SH-SY5Y (cell line): ENCODE measurements at regions not wholly inside any gene's neighbourhood (a gene's known extent, or its start where the extent isn't known, plus 50 kb on each side); places are given as distances from the start of the nearest gene placed in this dataset.

Experiments used
- GATA2 ChIP-seq: IDR thresholded peaks from 2 replicates; pipeline ENCODE4 v1.6.1; 2011; ENCODE audit warnings: mild to moderate bottlenecking, low read depth, low read length
- GATA3 ChIP-seq: IDR thresholded peaks from 2 replicates; pipeline ENCODE4 v1.6.1; 2011; ENCODE audit warnings: low read depth, mild to moderate bottlenecking, low read length, moderate library complexity

DNA sequence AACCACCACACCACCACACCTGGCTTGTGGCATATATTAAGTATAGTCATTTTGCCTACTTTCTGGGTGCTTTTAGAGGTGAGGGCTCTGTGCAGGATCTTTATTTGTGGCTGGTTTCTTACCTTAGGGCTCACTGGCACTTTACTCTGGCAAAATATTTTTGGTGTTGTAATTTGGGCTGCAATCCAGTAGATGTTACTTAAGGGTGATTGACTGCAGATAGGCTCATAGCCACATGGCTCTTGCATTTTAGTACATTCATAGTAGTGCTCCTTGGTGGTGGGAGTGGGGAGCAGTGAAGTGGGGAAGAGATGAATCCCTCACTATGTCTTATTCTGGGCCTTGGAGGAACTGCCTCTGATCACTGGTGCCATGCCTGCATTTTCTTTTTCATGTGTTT lies 376.1 kb upstream of the GRIN3A start:
- TF ChIP-seq GATA3 (no peak), GATA2 (no peak)

DNA sequence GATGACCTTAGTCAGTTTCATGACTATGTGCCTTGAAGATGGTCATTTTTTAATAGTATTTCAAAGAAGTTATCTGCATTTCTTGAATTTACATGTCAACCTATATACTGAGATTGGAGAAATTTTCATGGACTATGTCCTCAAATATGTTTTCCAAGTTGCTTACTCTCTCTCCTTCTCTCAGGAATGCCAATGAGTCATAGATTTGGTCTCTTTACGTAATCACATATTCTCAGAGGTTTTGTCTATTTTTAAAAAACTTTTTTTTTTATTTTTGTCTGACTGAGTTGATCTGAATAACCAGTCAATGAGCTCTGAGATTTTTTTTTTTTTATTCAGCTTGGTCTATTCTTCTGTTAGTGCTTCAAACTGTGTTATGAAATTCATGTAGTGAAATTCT lies 374.7 kb upstream of the GRIN3A start:
- TF ChIP-seq GATA2 (no peak), GATA3 (no peak)

DNA sequence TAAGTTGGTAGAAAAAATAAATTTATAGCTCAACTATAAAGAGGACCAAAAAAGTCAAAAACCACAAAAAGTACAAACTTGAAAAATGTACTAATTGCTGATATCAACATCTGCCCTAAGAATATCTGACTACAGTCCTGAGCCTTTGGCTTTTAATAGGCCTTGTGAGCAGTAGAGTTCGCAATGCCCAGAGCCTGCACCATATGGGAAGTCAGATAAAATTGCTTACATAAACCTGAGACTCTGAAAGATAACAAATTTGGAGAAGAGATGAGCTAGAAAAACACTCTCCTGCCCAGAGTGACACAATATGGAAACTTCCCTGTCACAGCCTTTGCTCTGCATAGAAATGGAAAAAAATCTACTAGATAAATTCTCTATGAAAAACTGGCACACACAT lies 368.0 kb upstream of the GRIN3A start:
- no peak for TF ChIP-seq GATA2
- TF ChIP-seq GATA3 = no peak

DNA sequence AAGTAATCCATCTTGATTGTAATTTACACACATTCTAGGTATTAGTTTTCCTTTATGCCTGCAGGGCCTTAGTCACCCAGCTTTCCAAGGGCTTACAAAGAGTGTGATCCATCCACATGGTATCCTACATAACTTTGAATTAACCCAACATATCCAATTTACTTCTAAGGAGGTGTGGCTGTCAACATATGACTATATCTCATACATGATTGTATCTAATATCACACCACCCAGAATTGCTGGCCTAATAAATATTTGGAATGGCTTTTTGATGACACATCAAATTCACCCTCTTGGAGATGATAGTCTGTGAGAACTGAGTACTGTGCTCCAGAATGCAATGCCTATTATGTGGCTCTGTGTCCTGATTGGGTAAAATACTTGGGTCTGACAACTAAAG lies 363.3 kb upstream of the GRIN3A start:
- no peak for TF ChIP-seq GATA3
- no peak for TF ChIP-seq GATA2

DNA sequence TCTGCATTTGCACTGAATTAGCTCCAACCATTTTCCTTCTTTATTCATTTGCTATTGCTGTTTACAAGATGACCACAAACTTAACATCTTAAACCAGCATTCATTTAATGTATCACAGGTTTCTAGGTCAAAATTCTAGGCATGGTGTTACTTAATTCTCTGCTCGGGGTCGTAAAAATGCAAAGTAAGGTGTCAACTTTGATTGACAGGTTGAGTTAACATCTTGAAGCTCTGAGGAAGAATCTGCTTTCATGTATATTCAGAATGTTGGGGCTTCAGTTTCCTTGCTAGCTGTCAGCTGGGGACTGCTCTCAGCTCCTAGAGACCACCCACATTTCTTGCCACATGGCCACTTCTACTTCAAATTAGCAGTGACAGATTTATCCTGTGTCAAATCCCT lies 348.7 kb upstream of the GRIN3A start:
- TF ChIP-seq GATA2 (no peak), GATA3 (no peak)

DNA sequence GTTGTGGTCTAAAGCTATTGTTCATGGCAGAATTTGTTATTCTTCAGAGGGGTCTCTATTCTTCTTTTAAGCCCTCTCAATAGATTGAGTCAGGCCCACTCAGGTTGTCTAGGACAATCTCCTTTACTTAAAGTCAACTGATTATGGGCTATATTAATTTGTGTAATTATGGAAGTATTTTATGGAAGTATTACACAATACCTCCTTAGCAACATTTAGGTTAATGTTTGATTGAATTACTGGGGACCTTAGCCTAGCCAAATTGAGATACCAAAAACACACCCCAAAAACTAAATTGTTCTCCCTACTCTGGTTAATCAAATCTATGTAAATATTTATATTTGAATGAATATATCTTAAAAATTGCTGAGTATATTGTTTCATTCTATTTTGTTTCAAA lies 347.1 kb upstream of the GRIN3A start:
- no peak for TF ChIP-seq GATA3
- no peak for TF ChIP-seq GATA2

DNA sequence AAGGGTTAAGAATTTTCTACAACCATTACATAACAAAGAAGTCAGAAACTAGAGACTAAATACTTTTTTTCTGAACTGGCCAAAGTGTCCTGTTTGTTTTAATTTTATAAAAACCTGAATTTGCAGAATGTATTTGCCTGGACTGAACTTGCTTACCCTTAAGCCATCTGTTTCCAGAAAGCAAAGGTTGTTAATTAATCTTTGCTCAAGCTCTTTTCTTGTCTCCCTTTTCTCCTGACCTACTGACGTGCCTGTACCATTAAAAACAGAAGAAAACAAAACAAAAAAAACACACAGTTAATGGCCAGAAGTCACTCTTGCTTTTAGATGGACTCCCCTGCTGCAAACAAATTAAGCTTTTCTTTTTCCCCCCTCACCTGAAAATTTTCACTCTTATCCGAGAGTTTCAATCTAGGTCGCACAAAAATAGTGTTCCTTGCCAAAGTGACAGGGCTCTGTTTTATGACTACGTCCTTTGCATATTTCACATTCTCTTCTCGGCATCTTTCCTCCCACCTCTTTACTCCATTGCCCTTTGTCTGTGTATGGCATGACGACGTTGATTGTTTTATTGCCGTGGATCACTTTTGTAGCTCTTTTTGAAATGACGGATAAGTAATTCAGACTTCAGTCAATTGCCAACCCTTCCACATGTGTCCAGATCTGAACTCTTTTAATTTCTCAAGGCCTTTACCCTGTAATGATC lies 333.8 kb upstream of the GRIN3A start:
- TF ChIP-seq GATA3 (no peak), GATA2 (no peak)

DNA sequence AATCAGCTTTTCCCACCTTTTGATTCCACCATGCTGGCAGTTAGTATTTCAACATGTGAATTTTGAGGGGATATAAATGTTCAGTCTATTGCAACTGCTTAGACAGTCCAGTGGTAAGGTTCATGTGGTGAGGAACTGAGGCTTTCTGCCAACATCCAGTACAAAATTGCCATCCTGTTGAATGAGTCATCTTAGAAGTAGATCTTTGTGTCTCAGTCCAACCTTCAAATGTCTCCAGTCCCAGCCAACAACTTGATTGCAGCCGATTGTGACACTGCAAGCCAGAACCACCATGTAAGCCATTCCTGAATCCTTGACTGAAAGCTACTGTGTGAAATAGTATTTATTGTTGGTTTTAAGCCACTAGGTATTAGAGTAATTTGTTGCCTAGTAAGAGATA lies 331.5 kb upstream of the GRIN3A start:
- no peak for TF ChIP-seq GATA3
- TF ChIP-seq GATA2 = no peak

DNA sequence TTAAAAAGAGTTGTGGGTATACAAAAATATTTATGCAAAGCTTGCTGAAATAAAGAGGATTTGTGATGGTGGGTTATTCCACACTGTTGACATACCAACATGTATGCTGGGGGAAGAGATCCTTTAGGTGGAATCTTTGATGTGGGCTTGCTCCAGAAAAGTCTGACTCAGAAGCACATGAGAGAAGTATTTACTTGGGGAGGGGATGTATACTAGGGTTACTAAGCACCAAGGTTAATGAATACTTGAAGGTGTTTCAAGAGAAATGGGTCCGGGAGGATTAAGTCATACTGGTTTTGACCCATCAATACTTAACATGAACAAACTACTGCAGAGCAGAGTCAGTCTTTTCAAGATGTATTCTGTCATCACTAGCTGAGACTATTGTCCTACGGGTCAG lies 316.4 kb upstream of the GRIN3A start:
- TF ChIP-seq GATA3 (no peak), GATA2 (no peak)

DNA sequence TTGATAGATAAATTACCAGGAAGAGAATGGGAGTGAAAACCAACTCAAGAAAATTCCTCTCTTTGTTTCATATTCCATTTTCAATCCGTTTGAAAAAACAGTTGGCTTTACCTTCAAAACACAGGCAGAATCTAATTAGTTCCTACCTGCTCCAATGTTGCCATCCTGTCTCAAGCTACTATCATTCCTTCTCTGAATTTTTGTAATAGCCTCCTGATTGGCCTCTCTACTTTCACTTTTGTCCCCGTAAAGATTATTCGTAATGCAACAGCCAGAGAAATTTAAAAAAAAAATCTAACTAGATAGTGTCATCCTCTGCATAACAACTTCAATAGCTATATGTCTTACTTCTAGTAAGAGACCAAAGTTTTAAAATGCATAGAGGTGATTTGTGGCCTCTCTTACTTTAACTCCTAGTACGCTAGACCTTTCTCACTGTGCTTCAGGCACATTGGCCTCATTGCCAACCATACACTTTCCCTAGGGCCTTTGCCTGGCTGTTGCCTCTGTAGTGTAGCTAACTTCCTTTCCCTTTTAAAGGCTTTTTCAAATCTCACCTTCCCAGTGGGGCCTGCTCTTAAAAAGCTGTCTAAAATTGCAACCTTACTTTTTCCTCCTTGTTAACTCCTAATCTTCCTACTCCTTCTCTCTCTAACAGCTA lies 311.3 kb upstream of the GRIN3A start:
- no peak for TF ChIP-seq GATA2
- no peak for TF ChIP-seq GATA3

DNA sequence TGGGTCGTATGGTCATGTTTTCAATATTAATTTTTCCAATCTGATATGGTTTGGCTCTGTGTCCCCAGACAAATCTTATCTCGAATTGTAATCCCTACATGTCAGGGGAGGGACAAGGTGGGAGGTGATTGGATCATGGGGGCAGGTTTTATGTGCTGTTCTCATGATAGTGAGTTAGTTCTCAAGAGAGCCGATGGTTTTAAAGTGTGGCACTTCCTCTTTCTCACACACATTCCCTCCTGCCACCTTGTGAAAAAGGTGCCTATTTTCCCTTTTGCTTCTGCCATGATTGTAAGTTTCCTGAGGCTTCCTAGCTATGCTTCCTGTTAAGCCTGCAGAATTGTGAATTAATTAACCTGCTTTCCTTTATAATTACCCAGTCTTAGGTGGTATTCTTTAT lies 309.1 kb upstream of the GRIN3A start:
- TF ChIP-seq GATA3 = no peak
- no peak for TF ChIP-seq GATA2

DNA sequence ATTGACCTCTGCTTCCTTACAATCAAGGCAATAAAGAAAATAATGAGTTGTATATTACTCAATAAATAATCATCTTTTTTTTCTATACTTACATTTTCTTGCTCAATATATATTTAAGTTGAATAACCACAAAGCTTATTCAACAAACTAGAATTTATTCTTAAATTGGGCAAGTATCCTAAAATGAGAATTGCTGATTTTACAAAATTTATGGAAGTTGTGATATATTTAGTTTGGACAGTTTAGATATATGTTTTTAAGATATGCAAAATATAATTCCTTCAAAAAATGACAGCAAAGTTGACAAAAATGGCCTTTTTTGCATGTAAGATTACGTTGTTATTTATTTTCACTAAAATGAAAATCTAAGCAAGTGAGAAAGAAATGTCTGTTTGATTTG lies 305.7 kb upstream of the GRIN3A start:
- TF ChIP-seq GATA2 (no peak), GATA3 (no peak)

DNA sequence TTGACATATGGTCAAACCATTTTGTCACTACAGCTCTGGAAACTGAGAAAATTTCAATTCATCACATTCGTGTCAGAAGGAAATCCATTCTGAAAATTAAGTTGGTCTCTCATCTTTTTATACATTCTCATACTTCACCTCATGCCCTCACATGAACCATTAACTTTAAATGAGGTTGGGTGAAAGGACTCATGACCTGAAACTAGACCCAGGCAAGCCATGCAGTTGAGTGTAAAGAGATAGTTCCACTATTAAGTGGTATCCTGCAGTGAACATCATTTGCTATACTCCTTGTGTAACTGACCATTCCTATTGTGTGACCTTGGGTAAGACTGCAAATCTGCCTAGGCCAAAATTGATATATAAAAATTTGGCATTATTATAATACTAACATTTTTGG lies 299.6 kb upstream of the GRIN3A start:
- no peak for TF ChIP-seq GATA3
- TF ChIP-seq GATA2 = no peak

DNA sequence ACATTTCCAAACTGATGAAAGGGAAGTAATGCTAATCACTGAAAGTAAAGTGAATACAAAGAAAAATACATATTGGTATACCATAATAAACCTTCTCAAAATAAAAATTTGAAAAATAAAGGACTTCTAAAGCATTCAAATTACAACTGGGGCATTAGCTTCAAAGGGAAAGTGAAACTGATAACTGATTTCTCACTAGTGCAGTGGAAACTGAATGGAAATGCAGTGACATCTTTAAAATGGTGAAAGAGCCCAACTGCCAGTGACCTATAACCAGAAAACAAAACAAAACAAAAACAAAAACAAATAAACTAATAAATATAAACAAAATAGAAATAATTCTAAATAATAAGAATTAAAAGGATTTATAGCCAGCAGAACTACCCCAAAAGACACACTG lies 297.5 kb upstream of the GRIN3A start:
- TF ChIP-seq GATA2 (no peak), GATA3 (no peak)

DNA sequence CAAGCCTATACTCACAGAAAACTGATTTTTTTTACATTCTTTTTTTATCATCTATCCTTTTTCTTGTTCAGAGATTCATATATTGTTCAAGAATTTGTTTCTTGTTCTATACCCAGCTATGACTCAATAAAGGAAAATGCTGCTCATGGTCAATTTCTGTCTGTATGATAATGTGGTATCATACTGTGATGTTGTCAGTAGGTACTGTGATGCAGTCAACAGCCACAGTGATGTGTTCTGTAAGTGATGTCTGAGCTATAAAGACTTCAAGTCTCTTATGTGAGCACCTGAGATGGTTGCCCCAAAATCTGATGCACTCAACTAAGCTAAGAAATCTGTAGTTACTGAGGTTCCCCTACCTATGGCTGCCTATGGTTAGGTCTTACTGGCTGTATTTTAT lies 294.2 kb upstream of the GRIN3A start:
- TF ChIP-seq GATA2 (no peak), GATA3 (no peak)
